ENCODE measurements at regions not wholly inside any gene's neighbourhood (a gene's known extent, or its start where the extent isn't known, plus 50 kb on each side); places are given as distances from the start of the nearest gene placed in this dataset.

DNA sequence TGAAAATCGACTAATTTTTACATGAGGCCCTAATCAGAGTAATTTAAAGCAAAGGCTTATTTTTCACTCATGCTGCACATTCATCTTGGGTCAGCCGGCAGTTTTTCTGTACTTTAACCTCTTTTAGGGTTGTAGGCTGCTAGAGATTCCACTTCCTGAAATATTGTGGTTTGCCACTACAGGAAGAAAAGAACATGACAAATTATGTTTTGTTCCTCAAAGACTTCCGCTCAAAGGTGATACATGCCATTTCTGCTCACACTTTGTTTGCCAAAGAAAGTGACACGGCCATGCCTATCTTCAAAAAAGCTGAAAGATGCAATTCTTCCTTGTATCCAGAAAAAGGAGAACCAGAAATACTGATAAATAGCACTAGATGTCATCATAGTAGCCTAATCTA lies 183.4 kb upstream of the PPFIA2 start:
- no peak overlapping the region for H2AFZ ChIP-seq (ENCODE audit: insufficient read depth, low read depth, low read length, poor library complexity, severe bottlenecking)
- no peaks in the 10 kb centered on the region for H3K4me1 Mint-ChIP-seq
- ChIA-PET CTCF (no interaction called here), POLR2A (no interaction called here)
- no peaks in the 10 kb centered on the region for H3K27me3 Mint-ChIP-seq
- WGBS (ENCODE audit: insufficient coverage) = 0% methylated on average over 1 of the region's 4 CpGs
- no peak overlapping the region for H3K4me3 ChIP-seq (ENCODE audit: control extremely low read depth in 1 of 5, extremely low read depth in 1 of 5, insufficient read depth in 1 of 5, low read depth in 2 of 5, low read length in 4 of 5)
- no peaks in the 10 kb centered on the region for H3K79me2 ChIP-seq (ENCODE audit: control insufficient read depth, insufficient read depth, low read length)
- H3K4me2 ChIP-seq (replicated peaks; ENCODE audit: low read depth, low read length, poor library complexity, severe bottlenecking) = no peak overlapping the region
- H3K27ac ChIP-seq (ENCODE audit: low read length in 2 of 2) = no peak overlapping the region
- H3K9me3 ChIP-seq (ENCODE audit: control extremely low read depth in 1 of 3, control insufficient read depth in 2 of 3, insufficient read depth in 1 of 3, low read length in 2 of 3) = peaks cover 0 to 3% (median 0%) of the 10 kb centered on the region in 3 donors
- no peaks in the 10 kb centered on the region for H3K27me3 ChIP-seq (replicated peaks in 1 of 4; ENCODE audit: control extremely low read depth in 1 of 4, control insufficient read depth in 3 of 4, insufficient read depth in 4 of 4, low read length in 3 of 4)
- TF ChIP-seq EZH2 (IDR thresholded peaks at IDR 0.05; ENCODE audit: borderline replicate concordance, insufficient read depth, low read depth, low read length, poor library complexity, severe bottlenecking) = no peak
- TF ChIP-seq, protein P1, sequence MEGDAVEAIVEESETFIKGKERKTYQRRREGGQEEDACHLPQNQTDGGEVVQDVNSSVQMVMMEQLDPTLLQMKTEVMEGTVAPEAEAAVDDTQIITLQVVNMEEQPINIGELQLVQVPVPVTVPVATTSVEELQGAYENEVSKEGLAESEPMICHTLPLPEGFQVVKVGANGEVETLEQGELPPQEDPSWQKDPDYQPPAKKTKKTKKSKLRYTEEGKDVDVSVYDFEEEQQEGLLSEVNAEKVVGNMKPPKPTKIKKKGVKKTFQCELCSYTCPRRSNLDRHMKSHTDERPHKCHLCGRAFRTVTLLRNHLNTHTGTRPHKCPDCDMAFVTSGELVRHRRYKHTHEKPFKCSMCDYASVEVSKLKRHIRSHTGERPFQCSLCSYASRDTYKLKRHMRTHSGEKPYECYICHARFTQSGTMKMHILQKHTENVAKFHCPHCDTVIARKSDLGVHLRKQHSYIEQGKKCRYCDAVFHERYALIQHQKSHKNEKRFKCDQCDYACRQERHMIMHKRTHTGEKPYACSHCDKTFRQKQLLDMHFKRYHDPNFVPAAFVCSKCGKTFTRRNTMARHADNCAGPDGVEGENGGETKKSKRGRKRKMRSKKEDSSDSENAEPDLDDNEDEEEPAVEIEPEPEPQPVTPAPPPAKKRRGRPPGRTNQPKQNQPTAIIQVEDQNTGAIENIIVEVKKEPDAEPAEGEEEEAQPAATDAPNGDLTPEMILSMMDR (IDR thresholded peaks at IDR 0.05) = no peak
- H4K20me1 ChIP-seq (ENCODE audit: control insufficient read depth, insufficient read depth, low read length, poor library complexity, severe bottlenecking) = no peaks in the 10 kb centered on the region
- no peaks in the 10 kb centered on the region for H3K4me1 ChIP-seq (ENCODE audit: control insufficient read depth in 2 of 2, insufficient read depth in 2 of 2, low read length in 2 of 2)
- intact Hi-C loops (cut with micrococcal nuclease) = no loop called here
- ATAC-seq (ENCODE audit: low read depth) (no peak), DNase-seq (no peak)
- no peak overlapping the region for H3K4me3 Mint-ChIP-seq
- no peak overlapping the region for H3K27ac Mint-ChIP-seq
- H3K36me3 ChIP-seq (replicated peaks in 1 of 2; ENCODE audit: control extremely low read depth in 1 of 2, control insufficient read depth in 1 of 2, extremely low read depth in 1 of 2, insufficient read depth in 2 of 2, low read length in 1 of 2) = no peaks in the 10 kb centered on the region
- no peak overlapping the region for H3K9ac ChIP-seq (ENCODE audit: low read length)
- H3K9me3 Mint-ChIP-seq (ENCODE audit: insufficient read depth) = peaks cover 2% of the 10 kb centered on the region

DNA sequence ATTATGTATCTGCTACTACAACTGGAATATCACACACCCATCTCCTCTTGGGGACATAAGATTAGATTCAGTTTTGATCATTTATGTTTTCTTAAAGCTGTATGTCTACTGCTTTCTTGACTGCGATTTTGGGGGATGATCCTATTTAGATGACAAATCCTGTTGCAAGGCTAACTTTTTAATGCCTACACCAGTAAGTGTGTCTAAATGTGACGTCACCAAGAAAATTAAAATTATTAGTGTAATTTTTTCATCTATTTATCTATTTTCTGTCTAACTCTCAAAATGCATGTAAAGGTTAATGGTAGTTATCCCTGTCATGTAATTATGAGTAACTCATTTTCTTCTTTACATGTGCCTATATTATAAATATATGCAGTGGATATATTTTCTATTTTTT lies 170.9 kb upstream of the PPFIA2 start:
- no peak overlapping the region for H3K27ac ChIP-seq (ENCODE audit: low read length in 2 of 2)
- Mint-ChIP-seq H3K27ac (no peak overlapping the region), H3K4me3 (no peak overlapping the region), H3K27me3 (no peaks in the 10 kb centered on the region), H3K9me3 (ENCODE audit: insufficient read depth) (peaks cover 3% of the 10 kb centered on the region), H3K4me1 (no peaks in the 10 kb centered on the region)
- no peak overlapping the region for H3K9ac ChIP-seq (ENCODE audit: low read length)
- H3K4me1 ChIP-seq (ENCODE audit: control insufficient read depth in 2 of 2, insufficient read depth in 2 of 2, low read length in 2 of 2) = no peaks in the 10 kb centered on the region
- H4K20me1 ChIP-seq (ENCODE audit: control insufficient read depth, insufficient read depth, low read length, poor library complexity, severe bottlenecking) = no peaks in the 10 kb centered on the region
- H3K79me2 ChIP-seq (ENCODE audit: control insufficient read depth, insufficient read depth, low read length) = no peaks in the 10 kb centered on the region
- H2AFZ ChIP-seq (ENCODE audit: insufficient read depth, low read depth, low read length, poor library complexity, severe bottlenecking) = no peak overlapping the region
- ChIA-PET CTCF (no interaction called here), POLR2A (no interaction called here)
- H3K4me3 ChIP-seq (ENCODE audit: control extremely low read depth in 1 of 5, extremely low read depth in 1 of 5, insufficient read depth in 1 of 5, low read depth in 2 of 5, low read length in 4 of 5) = no peak overlapping the region
- WGBS (ENCODE audit: insufficient coverage) = no CpG with 5 or more reads among the region's 2 CpGs
- no peak for DNase-seq
- TF ChIP-seq EZH2 (IDR thresholded peaks at IDR 0.05; ENCODE audit: borderline replicate concordance, insufficient read depth, low read depth, low read length, poor library complexity, severe bottlenecking) = no peak
- TF ChIP-seq, protein P1 (IDR thresholded peaks at IDR 0.05) = no peak
- no peak for ATAC-seq (ENCODE audit: low read depth)
- no peak overlapping the region for H3K4me2 ChIP-seq (replicated peaks; ENCODE audit: low read depth, low read length, poor library complexity, severe bottlenecking)
- H3K9me3 ChIP-seq (ENCODE audit: control extremely low read depth in 1 of 3, control insufficient read depth in 2 of 3, insufficient read depth in 1 of 3, low read length in 2 of 3) = peaks cover 0 to 2% (median 0%) of the 10 kb centered on the region in 3 donors
- H3K27me3 ChIP-seq (replicated peaks in 1 of 4; ENCODE audit: control extremely low read depth in 1 of 4, control insufficient read depth in 3 of 4, insufficient read depth in 4 of 4, low read length in 3 of 4) = no peaks in the 10 kb centered on the region
- intact Hi-C loops (cut with micrococcal nuclease) = no loop called here
- no peaks in the 10 kb centered on the region for H3K36me3 ChIP-seq (replicated peaks in 1 of 2; ENCODE audit: control extremely low read depth in 1 of 2, control insufficient read depth in 1 of 2, extremely low read depth in 1 of 2, insufficient read depth in 2 of 2, low read length in 1 of 2)
